NB4 (cell line): ENCODE measurements at regions not wholly inside any gene's neighbourhood (a gene's known extent, or its start where the extent isn't known, plus 50 kb on each side); places are given as distances from the start of the nearest gene placed in this dataset.

Experiments used
- MAX ChIP-seq: IDR thresholded peaks from 2 replicates; pipeline ENCODE4 v1.6.1; 2011; ENCODE audit warnings: low read depth, low read length
- MYC ChIP-seq: IDR thresholded peaks from 2 replicates; pipeline ENCODE4 v1.6.1; 2011; ENCODE audit warnings: low read depth, low read length
- POLR2A ChIP-seq: IDR thresholded peaks from 2 replicates; pipeline ENCODE4 v1.6.1; 2011; ENCODE audit warnings: mild to moderate bottlenecking; ENCODE audit not compliant: insufficient read length; ENCODE audit errors: extremely low read depth
- TF ChIP-seq, protein P1 (sequence below): IDR thresholded peaks from one replicate; pipeline ENCODE4 v1.5.1; 2012; ENCODE audit warnings: low read depth, low read length

DNA sequence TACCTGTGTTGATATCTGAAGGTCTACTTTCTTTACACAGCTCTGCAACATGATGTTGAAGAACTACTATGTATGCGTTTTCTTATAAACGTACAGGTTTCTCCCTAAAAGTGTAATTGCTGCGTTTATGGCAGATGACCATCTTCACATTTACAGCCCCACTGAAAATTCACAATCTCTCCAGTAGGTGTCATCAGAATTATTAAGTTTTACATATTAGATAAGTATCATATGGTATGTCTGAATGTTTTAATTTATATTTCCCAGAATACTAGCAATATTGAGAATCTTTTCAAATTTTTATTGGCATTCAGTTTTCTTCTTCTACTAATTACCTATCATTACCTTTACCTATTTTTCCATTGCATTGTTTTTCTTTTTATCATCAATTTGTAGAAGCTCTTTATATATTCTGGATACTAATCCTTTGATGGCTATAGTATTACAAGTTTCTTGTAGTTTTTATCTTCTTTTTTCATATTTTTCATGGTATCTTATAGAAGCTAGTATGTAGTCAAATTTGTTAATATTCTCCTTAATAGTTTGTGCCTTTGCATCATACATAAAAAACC lies 123.5 kb downstream of the CAPZA3 start:
- TF ChIP-seq, protein P1, sequence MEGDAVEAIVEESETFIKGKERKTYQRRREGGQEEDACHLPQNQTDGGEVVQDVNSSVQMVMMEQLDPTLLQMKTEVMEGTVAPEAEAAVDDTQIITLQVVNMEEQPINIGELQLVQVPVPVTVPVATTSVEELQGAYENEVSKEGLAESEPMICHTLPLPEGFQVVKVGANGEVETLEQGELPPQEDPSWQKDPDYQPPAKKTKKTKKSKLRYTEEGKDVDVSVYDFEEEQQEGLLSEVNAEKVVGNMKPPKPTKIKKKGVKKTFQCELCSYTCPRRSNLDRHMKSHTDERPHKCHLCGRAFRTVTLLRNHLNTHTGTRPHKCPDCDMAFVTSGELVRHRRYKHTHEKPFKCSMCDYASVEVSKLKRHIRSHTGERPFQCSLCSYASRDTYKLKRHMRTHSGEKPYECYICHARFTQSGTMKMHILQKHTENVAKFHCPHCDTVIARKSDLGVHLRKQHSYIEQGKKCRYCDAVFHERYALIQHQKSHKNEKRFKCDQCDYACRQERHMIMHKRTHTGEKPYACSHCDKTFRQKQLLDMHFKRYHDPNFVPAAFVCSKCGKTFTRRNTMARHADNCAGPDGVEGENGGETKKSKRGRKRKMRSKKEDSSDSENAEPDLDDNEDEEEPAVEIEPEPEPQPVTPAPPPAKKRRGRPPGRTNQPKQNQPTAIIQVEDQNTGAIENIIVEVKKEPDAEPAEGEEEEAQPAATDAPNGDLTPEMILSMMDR: peak; percentile 80
- TF ChIP-seq POLR2A: no peak
- TF ChIP-seq MAX: no peak
- no peak for TF ChIP-seq MYC
